HG03095 (cell line): ENCODE measurements at regions not wholly inside any gene's neighbourhood (a gene's known extent, or its start where the extent isn't known, plus 50 kb on each side); places are given as distances from the start of the nearest gene placed in this dataset.
"Not testable (repeated sequence)": the region's sequence is repeated elsewhere in the genome, so short reads cannot be mapped to it uniquely, and the experiment has no call there.

Source experiments
- ATAC-seq: cut with Tn5 transposase; IDR thresholded peaks from one replicate; pipeline ENCODE4 v1.9.1; 2021; ENCODE audit warnings: moderate library complexity; ENCODE audit not compliant: unreplicated experiment

DNA sequence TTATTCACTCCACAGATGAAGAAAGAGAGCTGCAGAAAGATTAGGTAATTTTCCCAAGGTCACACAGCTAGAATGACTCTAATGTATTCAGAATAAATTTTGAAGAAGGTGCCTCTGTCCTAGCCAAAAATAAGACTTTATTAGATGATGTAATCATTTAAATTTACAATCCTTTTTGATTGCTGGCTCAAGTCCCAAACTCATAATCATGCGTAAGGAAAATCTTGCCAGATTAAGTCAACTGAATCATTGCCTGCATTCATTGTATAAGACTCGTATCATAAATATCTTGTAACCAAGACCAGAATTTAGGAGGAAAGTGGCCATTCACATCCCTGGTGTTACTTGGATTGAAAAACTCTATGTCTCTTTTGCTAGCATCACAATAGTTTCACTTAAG, 53.1 kb upstream of the STK39 start:
- ATAC-seq = no peak

DNA sequence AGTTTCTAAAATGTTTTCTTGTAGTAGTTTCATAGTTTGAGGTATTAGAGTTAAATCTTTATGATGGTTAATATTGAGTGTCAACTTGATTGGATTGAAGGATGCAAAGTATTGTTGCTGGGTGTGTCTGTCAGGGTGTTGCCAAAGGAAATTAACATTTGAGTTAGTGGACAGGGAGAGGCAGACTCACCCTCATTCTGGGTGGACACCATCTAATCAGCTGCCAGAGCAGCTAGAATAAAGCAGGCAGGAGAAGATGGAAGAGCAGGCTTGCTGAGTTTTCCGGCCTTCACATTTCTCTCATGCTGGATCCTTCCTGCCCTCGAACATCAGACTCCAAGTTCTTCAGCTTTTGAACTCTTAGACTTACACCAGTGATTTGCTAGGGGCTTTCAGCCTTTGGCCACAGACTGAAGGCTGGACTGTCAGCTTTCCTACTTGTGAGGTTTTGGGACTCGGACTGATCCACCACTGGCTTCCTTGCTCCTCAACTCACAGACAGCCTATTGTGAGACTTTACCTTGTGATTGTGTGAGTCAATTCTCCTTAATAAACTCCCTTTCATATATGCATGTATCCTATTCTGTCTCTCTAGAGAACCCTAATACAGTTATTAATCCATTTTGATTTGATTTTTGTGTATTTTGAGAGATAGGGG, 56.8 kb upstream of the STK39 start:
- ATAC-seq = no peak

DNA sequence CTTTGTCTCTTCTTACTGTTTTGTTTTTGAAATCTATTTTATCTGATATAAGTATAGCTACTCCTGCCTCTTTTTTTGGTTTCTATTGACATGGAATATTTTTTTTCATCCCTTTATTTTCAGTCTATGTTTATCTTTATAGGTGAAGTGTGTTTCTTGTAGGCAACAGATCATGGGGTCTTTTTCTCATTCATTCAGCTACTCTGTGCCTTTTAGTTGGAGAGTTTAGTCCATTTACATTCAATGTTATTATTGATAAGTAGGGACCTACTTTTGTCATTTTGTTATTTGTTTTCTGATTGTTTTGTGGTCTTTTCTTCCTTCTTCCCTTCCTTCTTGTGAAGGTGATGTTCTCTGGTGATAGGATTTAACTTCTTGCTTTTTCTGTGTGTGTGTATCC, 60.0 kb upstream of the STK39 start:
- no peak for ATAC-seq

DNA sequence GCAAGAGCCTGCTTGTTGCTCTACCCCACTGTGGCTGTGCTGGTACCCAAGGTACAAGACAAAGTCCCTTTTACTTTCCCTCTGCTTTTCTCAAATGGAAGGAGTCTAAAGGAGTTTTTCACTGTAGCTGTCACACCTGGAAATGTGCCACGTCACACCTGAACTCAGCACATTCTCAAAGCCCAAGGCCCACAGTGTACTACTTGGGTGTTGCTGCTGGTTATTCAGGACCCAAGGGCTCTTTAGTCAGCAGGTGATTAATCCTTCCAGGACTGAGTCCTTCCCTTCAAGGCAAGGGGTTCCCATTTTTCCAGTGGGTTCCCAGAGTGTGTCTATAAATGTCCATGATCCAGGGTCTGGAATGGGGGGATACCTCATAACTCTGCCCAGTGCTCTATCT, 63.2 kb upstream of the STK39 start:
- ATAC-seq = no peak

DNA sequence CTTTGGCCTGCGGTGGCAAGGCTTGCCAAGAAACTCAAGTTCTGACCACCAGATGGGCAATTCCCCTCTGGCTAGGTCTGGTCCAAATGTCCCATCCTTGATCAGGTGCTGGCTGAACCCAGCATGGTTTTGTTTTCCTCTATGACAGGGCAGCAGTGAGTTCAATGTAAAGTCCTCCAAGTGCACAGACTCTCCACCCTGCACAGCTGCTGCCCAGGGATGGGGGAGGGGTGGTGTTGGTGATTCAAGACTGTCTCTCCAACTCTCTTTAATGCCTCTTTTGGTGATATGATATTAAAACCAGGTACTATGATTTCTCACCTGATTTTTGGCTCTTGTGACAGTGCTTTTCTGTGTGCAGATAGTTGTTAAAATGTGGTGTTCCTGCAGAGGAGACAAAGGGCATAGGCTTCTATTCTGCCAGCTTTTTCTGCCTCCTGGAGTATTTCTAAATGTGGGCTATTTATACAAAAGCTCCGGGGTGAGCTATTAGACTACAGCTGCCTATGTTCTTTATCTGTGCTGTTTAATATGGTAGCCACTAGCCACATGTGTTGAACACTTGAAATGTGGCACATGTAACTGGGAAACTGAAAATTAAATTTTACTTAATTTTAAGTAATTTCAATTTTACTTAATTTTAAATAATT, 64.0 kb upstream of the STK39 start:
- ATAC-seq = no peak

DNA sequence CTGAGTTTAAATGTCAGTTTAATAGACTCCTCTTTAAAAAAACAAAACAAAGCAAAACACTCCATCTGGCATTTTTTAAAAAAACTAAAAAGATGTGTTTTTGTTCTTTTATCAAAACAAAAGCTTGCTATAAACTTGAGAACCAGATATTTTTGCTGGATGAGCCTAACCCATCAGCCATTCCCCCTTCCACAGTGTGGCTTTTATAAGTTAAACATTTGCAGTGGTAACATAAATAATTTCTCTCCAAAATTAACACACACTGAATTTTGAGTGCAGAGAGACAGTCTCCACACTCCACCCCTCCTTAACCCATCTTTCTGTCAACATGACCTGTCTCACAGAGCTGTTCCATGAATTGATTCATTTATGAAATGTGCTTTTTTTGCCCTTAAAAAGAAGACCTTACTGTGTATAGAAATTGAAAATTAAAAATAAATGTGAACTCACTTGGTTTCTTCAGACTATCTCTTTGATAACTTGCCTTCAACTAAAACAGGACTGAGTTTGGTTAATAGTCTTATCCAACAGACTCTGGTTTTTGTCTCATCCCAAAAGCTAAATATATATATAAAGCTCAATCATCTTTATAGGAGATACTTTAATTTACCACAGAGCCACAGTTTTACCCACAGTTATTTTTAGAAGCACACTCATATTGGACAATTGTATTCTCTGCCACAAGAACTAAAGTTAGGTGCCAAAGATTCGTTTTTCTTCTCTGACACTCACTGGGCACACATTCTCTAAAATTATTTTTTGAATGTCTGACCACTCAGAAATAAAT, 64.8 kb upstream of the STK39 start:
- no peak for ATAC-seq

DNA sequence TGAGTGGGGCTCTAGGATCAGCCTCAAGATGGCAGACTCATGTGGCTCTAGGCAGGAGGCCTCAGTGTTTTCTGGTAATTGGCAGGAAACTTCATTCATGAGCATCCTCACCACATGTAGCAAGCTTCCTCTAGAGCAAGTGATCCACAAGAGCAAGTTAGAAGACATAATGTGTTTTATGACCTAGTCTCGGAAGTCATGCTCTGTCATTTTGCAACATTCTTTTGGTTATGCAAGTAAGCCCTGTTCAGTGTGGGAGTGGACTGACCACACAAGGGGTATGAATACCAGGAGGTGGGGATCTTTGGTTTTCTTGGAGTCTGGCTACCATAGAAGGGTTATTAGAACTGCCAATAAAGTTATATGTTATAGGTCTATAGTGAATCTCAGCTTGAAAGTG, 66.8 kb upstream of the STK39 start:
- no peak for ATAC-seq

DNA sequence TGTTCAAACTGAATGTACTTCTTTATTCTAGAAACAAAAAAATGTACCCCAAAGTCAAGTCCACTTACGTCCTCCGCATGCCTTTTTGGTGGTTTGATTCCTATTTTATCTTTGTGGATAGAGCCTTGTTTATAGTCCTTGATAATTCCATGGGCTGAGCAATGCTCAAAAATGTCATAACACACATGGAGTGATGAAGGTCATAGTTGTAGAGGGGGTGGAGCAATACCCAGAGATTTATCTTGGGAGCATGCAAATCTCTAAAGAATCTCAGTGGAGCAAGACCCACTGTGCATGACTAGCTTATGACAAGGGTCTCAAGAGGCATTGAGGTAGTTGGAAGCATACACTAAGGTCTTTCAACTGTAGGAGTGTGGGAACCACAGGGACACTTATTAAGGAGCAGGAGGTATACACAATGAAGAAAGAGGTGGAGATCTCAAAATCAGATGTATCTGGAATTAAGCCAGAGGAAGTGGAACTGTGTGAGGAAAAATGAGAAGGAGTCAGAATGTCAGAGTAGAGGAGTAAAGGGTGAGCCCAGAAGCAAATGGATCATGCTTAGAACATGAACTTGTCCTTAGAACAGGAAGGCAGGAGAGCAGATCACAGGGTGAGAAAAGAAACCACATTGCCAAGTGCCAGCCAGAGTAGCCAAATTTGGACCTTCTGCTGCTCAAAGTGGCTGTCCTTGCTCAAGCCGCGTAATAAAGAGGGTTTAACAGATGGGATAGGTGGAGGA, 68.1 kb upstream of the STK39 start:
- no peak for ATAC-seq

DNA sequence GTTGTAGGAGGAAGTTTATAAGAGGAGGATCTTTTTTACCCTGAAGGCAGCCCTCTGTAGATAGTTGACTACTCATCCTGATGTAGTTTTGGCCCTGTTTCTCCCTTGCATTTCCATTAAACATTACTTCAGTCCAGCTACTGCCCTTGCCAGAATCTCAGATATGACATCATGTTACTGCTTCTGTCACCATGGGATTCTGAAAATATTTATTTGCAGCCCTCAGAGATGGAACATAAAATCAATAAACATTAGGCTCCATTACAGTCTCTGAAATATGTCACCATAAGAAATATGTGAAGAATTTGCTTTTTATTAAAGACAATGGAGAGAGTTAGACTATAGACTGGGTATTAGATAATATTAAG, 68.7 kb upstream of the STK39 start:
- no peak for ATAC-seq

DNA sequence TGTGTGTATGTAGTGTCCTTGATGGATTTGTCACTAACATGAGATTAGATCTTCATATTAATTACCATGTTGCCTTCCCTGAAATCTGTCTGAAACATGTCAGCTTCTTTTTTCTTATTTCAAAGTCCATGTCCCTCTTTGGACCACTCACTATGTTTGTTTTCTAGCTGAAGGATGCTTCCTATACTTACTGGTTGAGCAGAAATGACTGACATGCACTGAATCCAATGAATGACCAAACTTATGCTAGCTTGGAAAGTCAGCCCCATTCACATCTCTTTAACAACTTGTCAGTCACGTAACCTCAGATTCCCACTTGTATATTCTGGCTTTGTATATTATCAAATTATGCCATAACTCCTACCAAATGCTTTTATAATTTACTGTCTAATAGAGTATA, 69.9 kb upstream of the STK39 start:
- no peak for ATAC-seq

DNA sequence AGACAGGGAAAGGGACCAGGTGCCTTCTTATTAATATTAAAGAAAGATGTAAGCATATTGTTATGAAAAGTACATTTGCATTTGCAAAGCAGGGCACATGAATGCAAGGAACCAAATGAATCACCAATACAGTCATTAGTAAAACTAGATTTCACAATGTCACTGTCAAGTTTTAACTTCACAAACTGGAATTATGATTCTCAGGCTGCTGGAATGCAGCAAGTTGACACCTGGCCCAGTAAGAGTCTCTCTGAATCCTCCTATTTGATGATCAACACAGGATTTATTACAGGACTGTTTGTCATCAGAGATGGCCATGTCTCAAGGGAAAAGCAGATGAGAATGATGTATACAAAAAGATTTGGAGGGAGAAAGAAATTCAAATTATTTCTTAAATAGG, 72.9 kb upstream of the STK39 start:
- no peak for ATAC-seq

DNA sequence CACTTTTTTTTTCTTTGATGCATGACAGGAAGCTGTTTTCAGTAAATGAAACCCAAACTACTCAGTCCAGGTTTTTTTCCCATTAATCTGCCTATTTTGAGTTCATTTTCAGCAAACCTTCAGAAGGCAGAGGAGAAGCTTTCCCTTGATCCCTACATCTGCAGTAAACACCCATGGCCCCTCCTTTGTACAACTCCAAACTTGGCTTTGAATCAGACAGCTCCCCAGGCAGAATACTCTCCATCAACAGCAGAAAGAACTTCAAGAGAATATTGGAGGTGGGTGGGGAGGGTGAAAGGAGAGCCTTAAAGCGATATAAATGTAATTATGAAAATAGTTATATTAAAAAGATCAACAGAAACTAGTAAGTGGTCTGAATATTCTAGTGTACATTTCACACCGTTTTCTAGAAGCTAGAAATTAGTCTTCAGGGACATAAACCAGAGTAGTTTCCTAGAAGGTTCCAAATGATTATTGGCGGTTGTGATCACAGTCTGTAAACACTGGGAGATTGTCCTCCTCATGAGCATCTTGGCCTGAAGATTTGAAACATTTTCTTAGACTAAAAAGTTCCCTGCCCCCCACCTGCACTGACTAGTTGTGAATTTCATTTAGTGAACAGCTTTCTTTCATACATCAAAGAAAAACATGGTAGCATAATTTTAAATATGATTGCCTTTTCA, 75.1 kb upstream of the STK39 start:
- no peak for ATAC-seq

DNA sequence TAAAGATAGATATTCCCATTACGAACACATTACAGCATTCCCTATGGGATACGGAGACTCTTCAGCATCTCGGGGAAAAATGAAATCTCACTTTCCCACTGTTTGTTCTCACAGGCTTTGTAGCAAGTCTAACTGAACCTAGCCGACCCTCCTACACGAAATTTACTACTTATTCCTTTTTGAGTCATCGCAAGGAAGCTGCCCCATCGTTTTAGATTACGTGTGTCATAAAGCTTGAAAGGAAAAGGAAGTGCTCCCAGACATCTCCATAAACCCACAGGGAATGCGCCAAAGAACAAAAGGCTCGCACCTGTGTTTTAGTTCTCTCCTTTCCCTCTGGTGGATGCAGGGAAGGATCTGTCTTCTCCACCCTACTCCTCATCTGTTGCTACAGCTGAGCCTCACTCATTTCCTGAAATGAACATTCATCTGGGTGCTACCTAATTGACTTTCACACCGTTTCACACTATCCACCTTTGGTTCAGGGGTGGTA, 76.2 kb upstream of the STK39 start:
- no peak for ATAC-seq

DNA sequence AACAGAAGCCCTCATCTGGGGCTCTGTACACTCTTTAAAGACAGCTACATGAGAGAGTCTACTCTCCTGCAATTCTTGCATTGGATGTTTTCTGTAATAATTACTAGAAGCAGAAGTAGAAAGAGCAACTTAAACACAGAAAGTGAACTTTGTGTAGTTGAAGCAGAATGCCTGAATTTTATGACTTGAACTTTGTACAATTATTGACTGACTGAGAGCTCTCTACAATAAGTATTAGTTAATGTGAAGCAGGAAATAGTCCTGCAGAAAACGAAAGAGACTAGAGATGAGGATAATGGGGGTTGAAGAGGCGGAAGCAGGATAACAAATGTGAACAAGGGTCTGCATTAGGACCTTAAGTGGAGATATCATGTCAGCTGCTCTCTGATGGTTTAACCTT, 79.2 kb upstream of the STK39 start:
- ATAC-seq = no peak

DNA sequence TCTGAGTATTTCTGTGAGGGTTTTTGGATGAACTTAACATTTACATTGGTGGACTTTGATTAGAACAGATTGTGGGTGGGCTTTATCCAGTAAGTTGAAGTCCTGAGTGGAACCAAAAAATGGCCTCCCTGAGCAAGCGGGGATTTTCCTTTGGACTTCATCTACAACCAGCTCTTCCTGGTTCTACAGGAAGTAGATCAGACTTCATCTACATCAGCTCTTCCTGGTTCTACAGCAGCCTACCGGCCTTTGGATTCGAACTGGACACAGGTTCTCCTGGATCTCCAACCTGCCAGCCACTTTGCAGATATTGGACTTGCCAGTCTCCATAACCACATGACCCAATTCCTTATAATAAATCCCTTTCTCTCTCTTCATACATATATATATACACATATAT, 79.9 kb upstream of the STK39 start:
- no peak for ATAC-seq

DNA sequence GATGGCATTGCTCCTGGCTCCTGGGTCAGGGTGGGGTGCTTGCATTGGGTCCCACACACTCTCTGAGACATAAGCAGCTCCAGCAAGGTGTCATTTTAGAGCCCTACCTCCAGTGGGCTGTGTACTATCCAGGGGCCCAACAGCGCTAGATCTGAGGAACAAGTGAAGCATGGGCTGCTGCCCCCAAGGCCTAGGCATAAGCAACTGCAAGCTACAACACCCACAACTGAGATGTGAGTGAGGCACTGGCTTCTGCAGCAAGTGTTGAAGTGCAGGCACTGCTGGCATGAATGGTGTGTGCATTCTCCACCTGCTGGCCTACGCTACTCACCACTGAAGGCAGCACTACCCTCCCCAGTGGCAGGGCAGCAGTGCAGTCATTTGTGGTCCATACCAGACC, 81.0 kb upstream of the STK39 start:
- ATAC-seq = no peak

DNA sequence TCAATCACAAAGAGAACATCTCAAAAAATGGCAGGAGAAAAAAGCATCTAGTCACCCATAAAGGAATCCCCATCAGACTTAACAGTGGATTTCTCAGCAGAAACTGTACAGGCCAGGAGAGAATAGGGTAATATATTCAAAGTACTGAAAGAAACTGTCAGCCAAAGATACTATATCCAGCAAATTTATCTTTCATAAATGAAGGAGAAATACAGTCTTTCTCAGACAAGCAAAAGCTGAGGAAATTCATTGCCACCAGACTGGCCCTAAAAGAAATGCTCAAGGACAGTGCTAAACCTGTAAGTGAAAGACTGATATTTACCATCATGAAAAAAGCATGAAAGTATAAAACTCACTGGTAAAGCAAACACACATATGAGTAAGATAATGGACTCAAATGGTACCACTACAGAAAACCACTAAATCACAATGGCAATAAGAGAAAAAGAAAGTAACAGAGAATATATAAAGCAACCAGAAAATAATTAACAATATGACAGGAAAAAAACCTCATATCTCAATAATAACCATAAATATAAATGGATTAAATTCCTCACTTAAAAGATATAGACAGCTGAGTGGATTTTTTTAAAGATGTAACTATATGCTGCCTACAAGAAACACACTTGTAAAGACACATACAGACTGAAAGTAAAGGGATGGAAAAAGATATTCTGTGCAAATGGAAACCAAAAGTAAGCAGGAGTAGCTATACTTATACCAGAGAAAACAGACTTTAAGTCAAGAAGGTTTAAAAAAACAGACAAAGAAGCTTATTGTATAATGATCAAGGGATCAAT, 83.4 kb upstream of the STK39 start:
- no peak for ATAC-seq

DNA sequence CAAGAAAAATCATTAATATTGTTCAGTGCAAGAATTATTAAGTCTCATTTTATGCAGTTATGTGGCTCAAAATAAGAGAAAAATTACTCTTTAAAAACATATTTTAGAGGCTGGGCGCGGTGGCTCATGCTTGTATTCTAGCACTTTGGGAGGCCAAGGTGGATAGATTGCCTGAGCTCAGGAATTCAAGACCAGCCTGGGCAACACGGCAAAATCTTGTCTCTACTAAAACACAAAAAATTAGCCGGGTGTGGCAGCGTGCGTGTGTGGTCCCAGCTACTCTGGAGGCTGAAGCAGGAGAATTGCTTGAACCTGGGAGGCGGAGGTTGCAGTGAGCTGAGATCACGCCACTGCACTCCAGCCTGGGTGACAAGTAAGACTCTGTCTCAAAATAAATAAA, 87.9 kb upstream of the STK39 start:
- ATAC-seq = not testable (repeated sequence)

DNA sequence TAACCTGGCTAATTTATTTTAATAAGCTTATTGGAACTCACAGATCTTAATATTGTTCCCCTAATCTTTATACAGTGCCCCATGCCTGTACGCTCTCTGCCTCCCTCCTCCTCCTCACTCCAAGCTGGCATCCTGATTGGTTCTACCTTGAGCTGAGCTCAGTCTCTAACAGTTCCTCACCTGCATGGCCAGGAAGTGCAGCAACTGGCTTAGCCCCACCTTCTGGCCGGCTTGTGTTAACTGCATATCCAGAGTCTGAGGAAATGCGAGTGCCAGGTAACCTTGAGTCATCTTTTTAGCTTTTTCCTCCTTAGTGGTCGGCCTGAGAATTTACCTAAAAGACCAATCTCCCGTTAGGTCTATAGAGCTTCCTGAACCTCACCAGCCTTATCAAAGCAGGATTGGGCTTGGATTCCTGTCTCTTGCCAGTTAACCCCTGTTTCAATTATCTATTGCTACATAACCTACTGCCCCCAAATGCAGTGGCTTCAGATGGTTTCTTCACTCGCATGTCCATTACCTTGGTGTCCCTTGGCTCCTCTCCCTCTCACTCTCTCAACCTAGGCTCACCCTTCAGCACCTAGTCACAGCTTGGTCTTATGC, 89.5 kb upstream of the STK39 start:
- ATAC-seq = peak; percentile 72

DNA sequence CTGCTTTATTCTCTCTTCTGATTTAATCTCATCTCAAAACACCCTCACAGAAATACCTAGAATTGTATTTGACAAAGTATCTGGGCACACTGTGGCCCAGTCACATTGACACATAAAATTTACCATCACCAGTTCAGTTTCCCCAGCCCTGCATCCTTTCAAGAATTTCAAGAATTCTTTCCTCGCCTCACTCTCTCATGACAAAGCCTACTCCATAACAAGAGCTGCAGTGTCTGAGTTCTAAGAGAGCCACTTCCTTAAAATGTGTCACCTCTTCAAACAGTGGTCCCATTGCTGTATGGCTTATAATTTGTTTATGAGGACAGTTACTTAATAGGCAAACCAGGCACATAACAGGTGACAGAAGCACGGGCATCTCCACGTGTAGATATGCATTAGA, 90.9 kb upstream of the STK39 start:
- no peak for ATAC-seq
